Common myeloid progenitor, CD34-positive (primary cell): ENCODE measurements at regions not wholly inside any gene's neighbourhood (a gene's known extent, or its start where the extent isn't known, plus 50 kb on each side); places are given as distances from the start of the nearest gene placed in this dataset.
A peak's percentile ranks its signal among the peaks of the same experiment; 100 is the strongest.

Source experiments
- CTCF ChIA-PET: fragments of 350-600 bp; sonication (Branson Sonifier 250); formaldehyde crosslinking; loops from one replicate; lab custom pipeline; 2021; ENCODE audit warnings: antibody characterized with exemption; lab: Charles Lee
- POLR2A ChIA-PET: fragments of 350-600 bp; sonication (Branson Sonifier 250); formaldehyde crosslinking; loops from one replicate; lab custom pipeline; 2021; ENCODE audit warnings: antibody characterized with exemption; lab: Charles Lee
- DNase-seq, 3 donors: peaks; one replicate each; pipeline versions ENCODE4 v3.0.0 to v3.0.0-alpha.2; 2013
- H3K27ac ChIP-seq, 2 experiments: 1 replicate in 1 of 2; 2 replicates in 1 of 2; pipeline ENCODE4 v1.7.0; 2013; ENCODE audit warnings: inconsistent platforms in 2 of 2, low read length in 2 of 2, mild to moderate bottlenecking in 2 of 2, low read depth in 1 of 2, moderate library complexity in 1 of 2; ENCODE audit not compliant: severe bottlenecking in 2 of 2, insufficient read depth in 1 of 2, poor library complexity in 1 of 2
- H3K27me3 ChIP-seq, 5 experiments: replicated peaks in 2 of 5; 1 replicate in 3 of 5; 2 replicates in 2 of 5; pipeline versions ENCODE4 v1.6.1 to v1.7.0; 2013; ENCODE audit warnings: low read length in 4 of 5, mild to moderate bottlenecking in 2 of 5, moderate library complexity in 2 of 5, inconsistent platforms in 1 of 5; ENCODE audit not compliant: insufficient read depth in 5 of 5, control insufficient read depth in 4 of 5
- H3K36me3 ChIP-seq, 4 experiments: 1 replicate in 2 of 4; 2 replicates in 2 of 4; pipeline versions ENCODE4 v1.6.1 to v1.7.0; 2013; ENCODE audit warnings: low read length in 3 of 4, control low read depth in 1 of 4, mild to moderate bottlenecking in 1 of 4; ENCODE audit not compliant: control insufficient read depth in 4 of 4, insufficient read depth in 4 of 4
- H3K4me1 ChIP-seq, 4 experiments: 1 replicate in 3 of 4; 2 replicates in 1 of 4; pipeline versions ENCODE4 v1.6.1 to v1.7.1; 2013; ENCODE audit warnings: low read length in 3 of 4, mild to moderate bottlenecking in 3 of 4, control low read depth in 1 of 4, inconsistent platforms in 1 of 4, moderate library complexity in 1 of 4; ENCODE audit not compliant: control insufficient read depth in 4 of 4, insufficient read depth in 4 of 4; ENCODE audit errors: control extremely low read depth in 1 of 4
- H3K4me3 ChIP-seq, 7 experiments: 1 replicate in 4 of 7; 2 replicates in 3 of 7; pipeline versions ENCODE4 v1.5.1 to v1.7.0; 2013; ENCODE audit warnings: mild to moderate bottlenecking in 7 of 7, low read length in 6 of 7, moderate library complexity in 6 of 7, inconsistent platforms in 2 of 7, low read depth in 2 of 7, control low read depth in 1 of 7; ENCODE audit not compliant: insufficient read depth in 4 of 7, control insufficient read depth in 1 of 7; ENCODE audit errors: extremely low read depth in 1 of 7
- H3K9me3 ChIP-seq, 5 experiments: 1 replicate in 4 of 5; 2 replicates in 1 of 5; pipeline versions ENCODE4 v1.6.1 to v1.7.1; 2013; ENCODE audit warnings: low read length in 4 of 5, mild to moderate bottlenecking in 2 of 5, inconsistent platforms in 1 of 5, low read depth in 1 of 5, moderate library complexity in 1 of 5; ENCODE audit not compliant: control insufficient read depth in 4 of 5, insufficient read depth in 2 of 5; ENCODE audit errors: control extremely low read depth in 1 of 5
- WGBS: methylation state at CpG from one replicate; pipeline ENCODE4 v1.1.5; 2013; ENCODE audit not compliant: insufficient coverage; 5-methylcytosine and 5-hydroxymethylcytosine counted together

DNA sequence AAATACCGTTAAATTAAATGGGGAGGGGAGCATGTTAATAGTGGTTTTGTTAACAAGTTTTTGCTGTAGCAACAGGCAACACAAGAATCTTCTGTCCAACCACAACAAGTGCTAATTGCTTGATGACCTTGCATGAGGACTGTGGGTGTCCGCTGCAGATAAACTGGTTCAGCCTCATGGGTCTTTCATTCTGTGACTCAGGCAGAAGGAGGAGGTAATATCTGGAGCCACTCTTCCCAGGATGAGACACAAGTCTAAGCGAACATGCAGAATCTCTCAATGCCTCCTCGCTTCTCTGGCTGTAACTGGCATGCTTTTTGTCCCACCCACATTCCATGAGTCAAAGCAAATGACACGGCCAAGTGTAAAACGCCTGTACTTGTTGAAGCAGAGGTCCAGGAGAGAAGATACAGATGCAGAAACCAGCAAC, 56.6 kb upstream of the MYO16 start:
- POLR2A ChIA-PET, result no interaction called here

DNA sequence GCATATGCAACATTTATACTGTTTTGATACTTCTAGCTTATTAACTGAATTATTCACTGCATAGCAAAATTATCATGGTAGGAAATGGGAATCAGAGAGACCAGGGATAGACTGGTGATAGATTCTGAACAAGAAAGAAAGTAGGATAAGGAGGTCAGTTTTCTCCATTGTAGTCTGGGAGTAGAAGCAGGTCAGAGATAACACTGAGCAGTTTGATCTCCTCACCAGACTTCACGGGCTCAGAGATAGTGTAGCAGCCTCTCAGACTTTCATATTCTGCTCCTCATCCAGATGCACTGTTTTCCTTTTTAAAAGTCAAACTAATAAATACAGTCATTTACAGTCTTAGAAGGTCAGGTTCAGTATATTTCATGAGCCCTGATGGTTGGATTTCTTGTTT, 56.0 kb upstream of the MYO16 start:
- peaks cover 0 to 4% (median 0%) of the 10 kb centered on the region in 5 experiments for H3K27me3 ChIP-seq
- H3K27ac ChIP-seq, result no peak overlapping the region
- ChIA-PET POLR2A (no interaction called here), CTCF (no interaction called here)
- no peaks in the 10 kb centered on the region for H3K36me3 ChIP-seq
- no peak overlapping the region for H3K4me3 ChIP-seq
- no peaks in the 10 kb centered on the region for H3K4me1 ChIP-seq
- H3K9me3 ChIP-seq, result no peaks in the 10 kb centered on the region
- DNase-seq, result peak in 1 of 3 donors; percentile 1
- no CpG with 5 or more reads among the region's 1 CpG for WGBS

More for the DNA sequence above, 56.6 kb upstream of the MYO16 start:
- DNase-seq, result peak in 1 of 3 donors; percentile 31
- H3K27ac ChIP-seq, result no peak overlapping the region
- no peaks in the 10 kb centered on the region for H3K9me3 ChIP-seq
- no peak overlapping the region for H3K4me3 ChIP-seq
- no peaks in the 10 kb centered on the region for H3K4me1 ChIP-seq
- H3K36me3 ChIP-seq, result no peaks in the 10 kb centered on the region
- peaks cover 0 to 4% (median 0%) of the 10 kb centered on the region in 5 experiments for H3K27me3 ChIP-seq
- CTCF ChIA-PET, result no interaction called here
- WGBS, result 97% methylated on average over 3 of the region's 6 CpGs

DNA sequence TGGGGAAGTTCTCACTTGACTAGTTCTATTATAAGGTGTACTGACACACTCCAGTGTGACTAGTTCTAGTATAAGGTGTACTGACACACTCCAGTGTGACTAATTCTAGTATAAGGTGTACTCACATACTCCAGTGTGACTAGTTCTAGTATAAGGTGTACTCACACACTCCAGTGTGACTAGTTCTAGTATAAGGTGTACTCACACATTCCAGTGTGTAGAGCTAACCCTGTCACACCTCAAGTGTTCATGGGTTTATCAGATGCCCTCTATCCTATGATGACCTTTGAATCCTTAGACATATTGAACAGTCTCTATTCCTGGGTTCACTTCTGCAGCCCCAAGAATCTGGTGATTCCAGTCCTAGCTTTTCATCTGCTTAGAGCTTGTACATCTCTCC, 54.6 kb upstream of the MYO16 start:
- no peak for DNase-seq
- Histone ChIP-seq H3K4me1 (no peaks in the 10 kb centered on the region), H3K36me3 (no peaks in the 10 kb centered on the region), H3K27me3 (peaks cover 0 to 4% (median 0%) of the 10 kb centered on the region in 5 experiments), H3K9me3 (no peaks in the 10 kb centered on the region), H3K4me3 (no peak overlapping the region), H3K27ac (no peak overlapping the region)
- ChIA-PET POLR2A (no interaction called here), CTCF (no interaction called here)

DNA sequence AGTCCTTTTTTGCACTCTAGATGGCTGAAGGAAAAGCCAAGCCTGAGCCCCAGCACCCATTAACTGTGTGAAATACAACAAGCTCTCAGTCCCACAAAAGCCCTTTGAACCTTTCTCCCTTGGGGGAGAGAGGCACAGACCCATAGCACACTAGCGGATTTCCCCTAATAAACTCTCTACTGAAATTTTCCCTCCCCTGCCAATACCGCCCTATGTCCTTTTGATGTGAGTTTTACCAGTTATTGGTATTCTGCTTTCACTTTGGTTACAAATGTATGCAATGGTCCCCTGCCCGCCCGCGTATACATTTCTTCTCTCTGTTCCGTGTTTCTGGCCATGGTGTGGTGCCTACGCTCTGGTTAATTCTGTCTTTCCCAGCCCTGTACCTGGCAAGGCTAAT, 54.0 kb upstream of the MYO16 start:
- Histone ChIP-seq H3K27ac (no peak overlapping the region), H3K36me3 (no peaks in the 10 kb centered on the region), H3K4me1 (no peaks in the 10 kb centered on the region), H3K27me3 (peaks cover 0 to 4% (median 0%) of the 10 kb centered on the region in 5 experiments), H3K4me3 (no peak overlapping the region), H3K9me3 (no peaks in the 10 kb centered on the region)
- CTCF ChIA-PET, result no interaction called here
- 93% methylated on average over 6 of the region's 7 CpGs for WGBS
- POLR2A ChIA-PET, result no interaction called here
- DNase-seq, result no peak
